C4-2B (cell line): ENCODE measurements at regions not wholly inside any gene's neighbourhood (a gene's known extent, or its start where the extent isn't known, plus 50 kb on each side); places are given as distances from the start of the nearest gene placed in this dataset.

Experiments used
- H3K27ac ChIP-seq: fragments of 450-650 bp; 2 replicates; pipeline ENCODE4 v1.5.1; 2017
- ZFX ChIP-seq: fragments of 450-650 bp; IDR thresholded peaks from 2 replicates; pipeline ENCODE4 v1.6.1; 2017
- TF ChIP-seq, protein P1 (sequence below): fragments of 450-650 bp; conservative IDR thresholded peaks from 2 replicates; pipeline ENCODE4 v1.5.1; 2017; ENCODE audit warnings: mild to moderate bottlenecking

DNA sequence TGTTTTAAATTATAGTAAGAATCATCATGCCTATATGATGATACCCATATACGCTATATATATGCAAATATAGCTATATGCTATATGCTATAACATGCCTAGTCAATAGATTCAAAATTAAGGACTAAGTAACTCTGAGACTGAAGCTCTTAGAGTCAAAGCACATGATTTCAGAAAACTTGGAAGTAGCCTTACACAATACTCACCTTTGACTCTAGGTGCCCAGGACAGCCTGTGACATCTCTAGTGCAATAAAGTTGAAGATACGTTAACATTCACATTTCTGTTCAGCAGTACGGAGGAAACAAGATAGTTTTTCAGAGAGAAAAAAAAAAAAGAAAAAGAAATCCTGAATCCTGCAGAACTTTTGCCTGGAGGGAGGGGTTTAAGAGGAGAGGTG, 149.7 kb upstream of the PIK3C3 start:
- H3K27ac ChIP-seq: no peak overlapping the region
- TF ChIP-seq, protein P1, sequence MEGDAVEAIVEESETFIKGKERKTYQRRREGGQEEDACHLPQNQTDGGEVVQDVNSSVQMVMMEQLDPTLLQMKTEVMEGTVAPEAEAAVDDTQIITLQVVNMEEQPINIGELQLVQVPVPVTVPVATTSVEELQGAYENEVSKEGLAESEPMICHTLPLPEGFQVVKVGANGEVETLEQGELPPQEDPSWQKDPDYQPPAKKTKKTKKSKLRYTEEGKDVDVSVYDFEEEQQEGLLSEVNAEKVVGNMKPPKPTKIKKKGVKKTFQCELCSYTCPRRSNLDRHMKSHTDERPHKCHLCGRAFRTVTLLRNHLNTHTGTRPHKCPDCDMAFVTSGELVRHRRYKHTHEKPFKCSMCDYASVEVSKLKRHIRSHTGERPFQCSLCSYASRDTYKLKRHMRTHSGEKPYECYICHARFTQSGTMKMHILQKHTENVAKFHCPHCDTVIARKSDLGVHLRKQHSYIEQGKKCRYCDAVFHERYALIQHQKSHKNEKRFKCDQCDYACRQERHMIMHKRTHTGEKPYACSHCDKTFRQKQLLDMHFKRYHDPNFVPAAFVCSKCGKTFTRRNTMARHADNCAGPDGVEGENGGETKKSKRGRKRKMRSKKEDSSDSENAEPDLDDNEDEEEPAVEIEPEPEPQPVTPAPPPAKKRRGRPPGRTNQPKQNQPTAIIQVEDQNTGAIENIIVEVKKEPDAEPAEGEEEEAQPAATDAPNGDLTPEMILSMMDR: no peak
- no peak for TF ChIP-seq ZFX

GRCh38 chr18:41798879-41799278, 156.2 kb upstream of the PIK3C3 start:
- no peak overlapping the region for H3K27ac ChIP-seq
- TF ChIP-seq, protein P1: no peak
- TF ChIP-seq ZFX: no peak

GRCh38 chr18:41790687-41791086, 164.3 kb upstream of the PIK3C3 start:
- TF ChIP-seq, protein P1: no peak
- no peak for TF ChIP-seq ZFX
- no peak overlapping the region for H3K27ac ChIP-seq

DNA sequence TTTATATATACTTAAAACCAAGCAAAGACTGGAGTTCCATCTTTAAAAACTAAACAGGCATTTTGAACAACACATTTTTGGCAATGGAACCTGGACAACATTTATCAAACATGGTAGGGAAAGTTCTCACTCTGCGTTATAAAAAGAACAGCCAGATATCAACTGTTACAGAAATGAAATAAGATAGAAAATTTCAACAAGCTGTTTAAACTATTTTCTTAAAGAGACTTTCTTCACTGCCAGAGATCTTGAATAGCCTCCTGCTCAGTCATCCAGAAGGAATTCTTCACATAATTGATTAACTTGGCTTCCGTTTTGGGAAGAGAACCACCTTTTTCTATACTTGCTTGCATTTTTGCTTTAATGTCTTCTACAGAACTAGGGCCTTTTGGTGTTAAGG, 166.0 kb upstream of the PIK3C3 start:
- TF ChIP-seq, protein P1: no peak
- no peak for TF ChIP-seq ZFX
- H3K27ac ChIP-seq: no peak overlapping the region

- no peak overlapping the region for H3K27ac ChIP-seq
- TF ChIP-seq ZFX: no peak
- TF ChIP-seq, protein P1: no peak
Measured at GRCh38 chr18:41783879-41784278, 171.2 kb upstream of the PIK3C3 start.

DNA sequence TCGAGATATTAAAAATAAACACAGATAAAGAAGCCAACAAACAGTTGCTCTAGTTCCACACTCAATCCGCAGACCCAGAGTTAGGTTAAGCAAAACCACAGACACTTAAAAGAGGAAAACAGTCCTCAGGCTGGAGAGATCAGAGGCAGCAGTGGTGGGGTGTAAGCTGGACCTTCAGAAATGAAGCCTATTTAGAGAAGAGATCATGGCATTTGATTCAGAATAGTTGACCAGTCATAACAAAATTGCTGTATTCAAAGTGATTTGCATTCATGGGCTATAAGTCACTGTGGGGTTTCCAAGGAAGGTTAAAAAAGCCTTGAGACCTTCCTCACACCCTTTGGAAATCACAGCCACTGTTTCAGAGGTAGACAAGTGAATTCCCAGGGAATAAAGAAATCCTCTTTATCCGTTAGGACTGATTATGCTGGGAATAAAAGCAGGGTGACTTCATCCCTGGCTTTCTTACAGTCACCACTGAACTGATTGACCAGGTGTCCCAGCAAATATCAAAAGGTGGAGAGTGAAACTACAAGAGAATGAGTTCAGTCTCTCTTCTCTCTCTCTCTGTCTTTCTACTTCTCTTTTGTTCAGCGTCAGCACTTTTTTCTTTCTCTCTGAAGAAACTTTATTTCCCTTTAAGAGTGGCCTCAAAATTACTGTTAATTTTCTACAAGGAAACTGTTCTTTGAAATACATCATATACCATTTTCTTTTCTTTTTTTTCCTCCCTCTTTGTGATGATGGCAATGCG, 171.8 kb upstream of the PIK3C3 start:
- H3K27ac ChIP-seq: no peak overlapping the region
- TF ChIP-seq, protein P1: no peak
- TF ChIP-seq ZFX: no peak

- no peak overlapping the region for H3K27ac ChIP-seq
- TF ChIP-seq, protein P1: no peak
- no peak for TF ChIP-seq ZFX
Measured at GRCh38 chr18:41771973-41772372, 183.1 kb upstream of the PIK3C3 start.
